HepG2 (cell line): ENCODE measurements at regions not wholly inside any gene's neighbourhood (a gene's known extent, or its start where the extent isn't known, plus 50 kb on each side); places are given as distances from the start of the nearest gene placed in this dataset.

Experiments used
- GPN1 ChIP-seq: sonication (generic); formaldehyde crosslinking; IDR thresholded peaks from 2 replicates; pipeline ENCODE4 v1.5.1; 2020; ENCODE audit warnings: missing genetic modification reagents, borderline replicate concordance
- HDAC1 ChIP-seq: sonication (generic); formaldehyde crosslinking; IDR thresholded peaks from 2 replicates; pipeline ENCODE4 v1.5.1; 2020; ENCODE audit warnings: mild to moderate bottlenecking, missing genetic modification reagents
- HNRNPH1 ChIP-seq: fragments of 200-400 bp; formaldehyde crosslinking; optimal IDR thresholded peaks from 2 replicates; pipeline ENCODE3; 2017; ENCODE audit warnings: mild to moderate bottlenecking, low read depth, low read length
- KIAA2018 ChIP-seq: sonication (generic); formaldehyde crosslinking; IDR thresholded peaks from 2 replicates; pipeline ENCODE4 v1.5.0; 2020; ENCODE audit warnings: mild to moderate bottlenecking, missing genetic modification reagents, borderline replicate concordance
- PAF1 ChIP-seq: IDR thresholded peaks from 2 replicates; pipeline ENCODE4 v1.6.1; 2016; ENCODE audit warnings: missing genetic modification reagents, missing compliant biosample characterization
- SMAD1 ChIP-seq: sonication (generic); formaldehyde crosslinking; IDR thresholded peaks from 2 replicates; pipeline ENCODE4 v1.4.0; 2020; ENCODE audit warnings: missing genetic modification reagents, low read depth, mild to moderate bottlenecking, borderline replicate concordance
- TEF ChIP-seq: sonication (generic); formaldehyde crosslinking; IDR thresholded peaks from 2 replicates; pipeline ENCODE4 v1.5.0; 2020; ENCODE audit warnings: missing genetic modification reagents
- ZBTB26 ChIP-seq: IDR thresholded peaks from 2 replicates; pipeline ENCODE4 v1.6.1; 2016; ENCODE audit warnings: missing compliant biosample characterization, missing genetic modification reagents, borderline replicate concordance
- ZFP36 ChIP-seq: fragments of 150-350 bp; IDR thresholded peaks from 2 replicates; pipeline ENCODE4 v1.6.1; 2018; ENCODE audit warnings: borderline replicate concordance, low read length, low read depth; ENCODE audit not compliant: partially characterized antibody
- ZNF260 ChIP-seq: sonication (generic); formaldehyde crosslinking; IDR thresholded peaks from 2 replicates; pipeline ENCODE4 v1.4.0; 2020; ENCODE audit warnings: missing genetic modification reagents, low read depth, mild to moderate bottlenecking, borderline replicate concordance
- ZNF530 ChIP-seq: sonication (generic); formaldehyde crosslinking; IDR thresholded peaks from 2 replicates; pipeline ENCODE4 v1.5.0; 2020; ENCODE audit warnings: low read depth, mild to moderate bottlenecking, missing genetic modification reagents
- ZNF570 ChIP-seq: sonication (generic); formaldehyde crosslinking; IDR thresholded peaks from 2 replicates; pipeline ENCODE4 v1.4.0; 2020; ENCODE audit warnings: mild to moderate bottlenecking, missing genetic modification reagents, borderline replicate concordance
- ZNF792 ChIP-seq: IDR thresholded peaks from 2 replicates; pipeline ENCODE4 v1.6.1; 2016
- ZNF879 ChIP-seq: sonication (generic); formaldehyde crosslinking; IDR thresholded peaks from 2 replicates; pipeline ENCODE4 v1.8.1; 2023; ENCODE audit warnings: missing genetic modification reagents
- TF ChIP-seq, protein P1 (sequence below): sonication (generic); formaldehyde crosslinking; IDR thresholded peaks from 2 replicates; pipeline ENCODE4 v1.8.1; 2022; ENCODE audit warnings: mild to moderate bottlenecking, missing genetic modification reagents
- TF ChIP-seq, protein P2 (sequence below): sonication (generic); formaldehyde crosslinking; IDR thresholded peaks from 2 replicates; pipeline ENCODE4 v1.4.0; 2020; ENCODE audit warnings: mild to moderate bottlenecking, missing genetic modification reagents

DNA sequence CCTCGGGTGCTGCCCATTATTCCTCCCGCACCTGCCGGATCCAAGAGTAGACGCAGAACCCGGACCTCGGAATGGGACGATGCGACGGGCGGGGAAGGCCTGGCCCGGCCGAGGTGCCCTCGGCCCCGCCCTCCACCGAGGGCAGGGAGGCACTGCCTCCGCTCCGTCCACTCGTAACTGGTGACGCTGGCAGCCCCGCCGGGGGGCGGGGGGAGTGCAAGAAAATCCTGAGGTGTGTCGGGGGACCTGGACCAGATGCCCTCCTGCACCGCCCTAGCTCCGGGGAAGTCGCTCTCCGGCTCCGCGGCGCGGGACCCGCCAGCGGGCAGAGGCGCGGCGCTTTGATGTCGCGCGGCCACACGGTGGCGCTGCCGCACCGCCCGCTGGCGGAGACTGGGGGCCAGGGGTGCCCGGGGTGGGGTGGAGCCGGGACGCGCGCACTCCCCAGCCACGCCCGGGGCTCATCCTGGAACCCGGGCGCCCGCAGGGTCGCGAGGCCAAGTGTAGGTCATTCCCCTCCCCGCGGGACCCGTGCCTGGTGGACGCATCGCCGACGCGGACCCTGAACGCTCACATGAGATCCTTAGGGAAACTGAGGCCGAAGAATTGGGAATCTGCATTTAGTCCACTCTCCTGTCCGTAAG is 202.8 kb downstream of the TTC8 start (continued):
- TF ChIP-seq HDAC1 (CRISPR knock-in tag) (peak; percentile 19; the same call in 1 of the 2 replicates), ZNF570 (CRISPR knock-in tag) (no peak), ZFP36 (no peak), ZBTB26 (no peak), TEF (CRISPR knock-in tag) (no peak), ZNF260 (CRISPR knock-in tag) (no peak), PAF1 (CRISPR knock-in tag) (no peak), ZNF792 (CRISPR knock-in tag) (no peak), HNRNPH1 (no peak), KIAA2018 (no peak), ZNF530 (CRISPR knock-in tag) (no peak), GPN1 (CRISPR knock-in tag) (no peak), SMAD1 (CRISPR knock-in tag) (0 out of 2 replicates have a peak, but pooled peaks have one; percentile 87), ZNF879 (CRISPR knock-in tag) (no peak)
- TF ChIP-seq, protein P1, sequence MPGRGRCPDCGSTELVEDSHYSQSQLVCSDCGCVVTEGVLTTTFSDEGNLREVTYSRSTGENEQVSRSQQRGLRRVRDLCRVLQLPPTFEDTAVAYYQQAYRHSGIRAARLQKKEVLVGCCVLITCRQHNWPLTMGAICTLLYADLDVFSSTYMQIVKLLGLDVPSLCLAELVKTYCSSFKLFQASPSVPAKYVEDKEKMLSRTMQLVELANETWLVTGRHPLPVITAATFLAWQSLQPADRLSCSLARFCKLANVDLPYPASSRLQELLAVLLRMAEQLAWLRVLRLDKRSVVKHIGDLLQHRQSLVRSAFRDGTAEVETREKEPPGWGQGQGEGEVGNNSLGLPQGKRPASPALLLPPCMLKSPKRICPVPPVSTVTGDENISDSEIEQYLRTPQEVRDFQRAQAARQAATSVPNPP (CRISPR knock-in tag): no peak; the same call in 1 of the 2 replicates
- TF ChIP-seq, protein P2, sequence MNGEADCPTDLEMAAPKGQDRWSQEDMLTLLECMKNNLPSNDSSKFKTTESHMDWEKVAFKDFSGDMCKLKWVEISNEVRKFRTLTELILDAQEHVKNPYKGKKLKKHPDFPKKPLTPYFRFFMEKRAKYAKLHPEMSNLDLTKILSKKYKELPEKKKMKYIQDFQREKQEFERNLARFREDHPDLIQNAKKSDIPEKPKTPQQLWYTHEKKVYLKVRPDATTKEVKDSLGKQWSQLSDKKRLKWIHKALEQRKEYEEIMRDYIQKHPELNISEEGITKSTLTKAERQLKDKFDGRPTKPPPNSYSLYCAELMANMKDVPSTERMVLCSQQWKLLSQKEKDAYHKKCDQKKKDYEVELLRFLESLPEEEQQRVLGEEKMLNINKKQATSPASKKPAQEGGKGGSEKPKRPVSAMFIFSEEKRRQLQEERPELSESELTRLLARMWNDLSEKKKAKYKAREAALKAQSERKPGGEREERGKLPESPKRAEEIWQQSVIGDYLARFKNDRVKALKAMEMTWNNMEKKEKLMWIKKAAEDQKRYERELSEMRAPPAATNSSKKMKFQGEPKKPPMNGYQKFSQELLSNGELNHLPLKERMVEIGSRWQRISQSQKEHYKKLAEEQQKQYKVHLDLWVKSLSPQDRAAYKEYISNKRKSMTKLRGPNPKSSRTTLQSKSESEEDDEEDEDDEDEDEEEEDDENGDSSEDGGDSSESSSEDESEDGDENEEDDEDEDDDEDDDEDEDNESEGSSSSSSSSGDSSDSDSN (CRISPR knock-in tag): peak; percentile 60; the same call in 1 of the 2 replicates
